ENCODE measurements at regions not wholly inside any gene's neighbourhood (a gene's known extent, or its start where the extent isn't known, plus 50 kb on each side); places are given as distances from the start of the nearest gene placed in this dataset.

DNA sequence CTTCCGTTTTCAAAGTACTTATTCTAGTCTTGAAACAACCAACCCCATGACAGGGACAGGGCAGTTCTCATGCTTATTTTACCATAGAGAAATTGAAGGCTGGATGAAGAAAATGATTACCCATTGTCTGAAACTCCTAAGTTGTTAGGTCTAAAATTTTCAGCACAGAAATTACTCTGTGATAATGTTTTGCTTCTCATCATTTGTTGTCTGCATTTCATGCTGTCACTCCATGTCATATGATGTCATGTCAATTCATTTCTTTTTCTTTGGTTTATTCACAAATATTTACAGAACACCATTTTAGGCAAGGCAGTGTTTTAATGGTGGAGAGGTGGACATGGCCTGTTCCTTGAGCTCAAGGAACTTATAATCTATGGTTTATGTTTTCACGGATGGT is 98.2 kb upstream of the RASGRP1 start:
- no peak overlapping the region for H3K4me3 ChIP-seq (ENCODE audit: low read depth, low read length)
- H3K27me3 ChIP-seq (ENCODE audit: insufficient read depth, low read length): peaks cover 65% of the 10 kb centered on the region
- no peaks in the 10 kb centered on the region for H3K79me2 ChIP-seq (ENCODE audit: control insufficient read depth, insufficient read depth, low read length, unreplicated experiment)
- no peaks in the 10 kb centered on the region for H3K4me1 ChIP-seq (ENCODE audit: control insufficient read depth, insufficient read depth, low read length, unreplicated experiment)
- no peak overlapping the region for H3K27ac ChIP-seq (ENCODE audit: low read depth, low read length)
- no peak overlapping the region for H2AFZ ChIP-seq (ENCODE audit: low read length, unreplicated experiment)
- no peaks in the 10 kb centered on the region for H3K36me3 ChIP-seq (ENCODE audit: insufficient read depth, low read length)

DNA sequence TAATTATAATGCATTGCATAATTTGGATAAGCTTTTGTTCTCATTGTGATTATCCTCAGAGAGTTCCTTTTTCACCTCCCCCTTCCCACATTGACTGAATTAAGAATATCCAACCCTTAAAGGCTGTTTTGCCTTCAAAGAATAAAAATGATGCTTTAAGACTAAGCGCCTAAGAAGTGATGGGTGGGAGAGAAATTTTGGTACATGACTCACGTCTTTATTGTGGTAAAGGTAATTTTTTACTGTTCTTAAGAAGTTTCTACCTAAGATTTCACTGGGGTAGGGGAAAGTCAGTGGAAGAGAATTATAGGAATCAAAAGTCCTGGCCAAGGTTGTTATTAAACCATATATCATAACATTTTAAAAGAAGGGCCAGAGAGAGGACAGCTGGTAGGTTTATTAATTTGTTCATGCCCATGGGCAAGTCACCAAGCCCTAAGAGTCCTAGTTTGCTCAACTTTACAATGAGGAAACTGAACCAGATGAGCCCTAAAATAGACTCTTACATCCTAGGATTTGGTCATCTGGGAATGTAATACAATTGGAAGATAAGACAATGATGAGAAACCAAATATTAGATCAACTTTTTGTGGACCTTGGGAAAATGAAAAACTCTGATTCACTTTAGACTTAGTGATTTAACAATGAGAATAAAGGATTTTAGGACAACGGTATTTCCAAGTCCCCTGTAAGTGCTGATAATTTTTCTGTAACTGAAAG is 101.1 kb upstream of the RASGRP1 start:
- peaks cover 75% of the 10 kb centered on the region for H3K27me3 ChIP-seq (ENCODE audit: insufficient read depth, low read length)
- H3K79me2 ChIP-seq (ENCODE audit: control insufficient read depth, insufficient read depth, low read length, unreplicated experiment): no peaks in the 10 kb centered on the region
- H3K4me1 ChIP-seq (ENCODE audit: control insufficient read depth, insufficient read depth, low read length, unreplicated experiment): no peaks in the 10 kb centered on the region
- H3K27ac ChIP-seq (ENCODE audit: low read depth, low read length): no peak overlapping the region
- H2AFZ ChIP-seq (ENCODE audit: low read length, unreplicated experiment): no peak overlapping the region
- no peaks in the 10 kb centered on the region for H3K36me3 ChIP-seq (ENCODE audit: insufficient read depth, low read length)
- no peak overlapping the region for H3K4me3 ChIP-seq (ENCODE audit: low read depth, low read length)

DNA sequence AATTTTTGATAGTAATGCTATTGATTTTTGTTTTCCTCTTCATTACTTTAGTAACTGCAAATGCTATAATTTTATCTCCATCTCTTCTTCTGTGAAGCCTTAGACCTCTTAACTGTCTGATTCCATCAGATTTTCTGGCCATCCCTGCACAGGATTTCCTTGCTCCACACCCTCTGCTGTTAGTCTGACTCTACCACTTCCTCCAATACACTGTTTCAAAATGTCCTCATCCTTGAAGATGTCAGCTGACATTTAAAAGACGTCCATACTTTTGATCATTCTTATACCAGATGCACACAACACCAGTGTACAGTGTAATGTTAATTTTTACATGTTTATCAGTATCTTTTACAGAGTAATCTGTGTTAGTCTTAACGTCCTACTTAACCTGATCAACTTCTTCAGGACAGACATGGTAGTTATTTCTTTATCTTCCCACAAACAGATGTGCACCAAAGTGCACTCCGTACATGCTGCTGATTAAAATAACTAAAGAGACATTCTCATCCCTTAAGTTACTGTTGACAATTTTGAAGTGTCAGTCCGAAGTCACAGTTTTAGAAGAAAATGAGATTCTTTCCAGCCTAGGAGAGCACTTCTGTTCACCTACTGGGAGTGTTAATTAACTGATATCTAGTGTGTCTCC is 102.4 kb upstream of the RASGRP1 start:
- no peaks in the 10 kb centered on the region for H3K36me3 ChIP-seq (ENCODE audit: insufficient read depth, low read length)
- no peak overlapping the region for H3K4me3 ChIP-seq (ENCODE audit: low read depth, low read length)
- H3K27me3 ChIP-seq (ENCODE audit: insufficient read depth, low read length): peaks cover 75% of the 10 kb centered on the region
- H3K79me2 ChIP-seq (ENCODE audit: control insufficient read depth, insufficient read depth, low read length, unreplicated experiment): no peaks in the 10 kb centered on the region
- no peaks in the 10 kb centered on the region for H3K4me1 ChIP-seq (ENCODE audit: control insufficient read depth, insufficient read depth, low read length, unreplicated experiment)
- H2AFZ ChIP-seq (ENCODE audit: low read length, unreplicated experiment): no peak overlapping the region
- H3K27ac ChIP-seq (ENCODE audit: low read depth, low read length): no peak overlapping the region

DNA sequence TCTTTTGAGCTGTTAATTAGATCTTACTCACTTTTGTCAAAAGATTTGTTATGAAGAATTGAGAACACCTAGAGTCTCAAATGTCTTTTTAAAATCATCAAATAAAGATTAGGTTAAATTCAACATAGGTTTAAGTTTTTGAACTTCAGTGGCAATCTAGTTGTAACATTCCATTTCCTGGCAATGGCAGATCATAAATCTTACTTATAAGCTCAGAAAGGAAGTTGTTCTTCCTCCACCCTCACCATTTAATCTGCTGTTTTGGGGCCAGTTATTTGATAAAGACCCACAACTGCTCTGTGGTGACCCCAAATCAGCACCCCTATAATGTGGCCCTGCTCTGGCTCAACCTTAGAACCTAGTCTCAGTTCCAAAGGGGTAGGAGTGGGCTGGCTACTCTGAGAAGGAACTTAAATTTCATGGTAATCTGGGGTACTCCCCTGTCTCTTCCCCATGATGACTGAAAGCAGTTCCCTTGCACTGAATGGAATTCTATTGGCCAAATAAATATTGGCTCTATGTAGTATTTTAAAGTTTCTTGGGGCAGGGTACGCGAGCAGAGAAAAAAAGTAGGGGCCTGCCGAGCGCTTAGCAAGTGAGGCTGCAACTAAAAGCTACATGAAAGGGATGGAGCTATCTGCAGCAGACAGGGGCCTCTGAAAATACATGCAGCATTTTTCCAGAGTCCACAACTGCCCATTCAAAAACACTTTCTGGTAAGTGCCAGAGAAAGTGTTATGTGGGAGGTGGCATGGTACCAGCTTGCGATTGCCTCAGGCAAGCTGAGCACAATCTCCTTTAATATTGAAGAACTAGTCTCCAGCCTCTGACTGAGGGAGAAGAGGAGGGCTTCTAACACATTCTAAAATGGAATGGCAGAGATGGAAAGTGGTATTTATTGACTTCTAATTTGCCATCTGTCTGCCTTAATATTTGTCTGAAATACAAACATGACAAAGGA is 103.6 kb upstream of the RASGRP1 start:
- Histone ChIP-seq H3K27ac (ENCODE audit: low read depth, low read length) (no peak overlapping the region), H3K4me1 (ENCODE audit: control insufficient read depth, insufficient read depth, low read length, unreplicated experiment) (no peaks in the 10 kb centered on the region), H3K27me3 (ENCODE audit: insufficient read depth, low read length) (peaks cover 66% of the 10 kb centered on the region), H3K36me3 (ENCODE audit: insufficient read depth, low read length) (no peaks in the 10 kb centered on the region), H2AFZ (ENCODE audit: low read length, unreplicated experiment) (no peak overlapping the region), H3K4me3 (ENCODE audit: low read depth, low read length) (no peak overlapping the region), H3K79me2 (ENCODE audit: control insufficient read depth, insufficient read depth, low read length, unreplicated experiment) (no peaks in the 10 kb centered on the region)

DNA sequence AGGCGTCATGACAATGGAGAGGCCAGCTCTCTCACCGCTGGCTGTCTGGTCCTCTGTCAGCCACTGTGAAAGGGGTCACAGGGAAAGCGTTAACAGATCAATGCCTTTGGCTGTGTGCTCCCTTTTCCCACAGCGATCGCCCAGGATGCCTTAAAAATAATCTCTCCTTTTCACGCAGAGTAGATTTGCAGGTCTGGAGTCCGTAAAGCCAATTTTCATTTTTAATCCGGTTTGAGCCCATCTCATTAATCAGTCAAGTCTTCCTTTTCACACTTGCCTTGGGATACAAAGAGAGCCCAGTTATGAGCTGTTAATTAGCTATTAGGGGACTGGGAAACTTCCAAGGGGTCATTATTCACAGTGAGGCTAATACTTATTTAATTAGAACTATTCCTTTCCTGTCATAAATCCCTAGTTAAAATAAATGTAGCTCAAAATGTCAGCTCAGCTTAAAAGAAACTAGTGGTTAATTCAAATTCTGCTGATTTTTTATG is 104.3 kb upstream of the RASGRP1 start:
- Histone ChIP-seq H3K79me2 (ENCODE audit: control insufficient read depth, insufficient read depth, low read length, unreplicated experiment) (no peaks in the 10 kb centered on the region), H3K4me1 (ENCODE audit: control insufficient read depth, insufficient read depth, low read length, unreplicated experiment) (no peaks in the 10 kb centered on the region), H2AFZ (ENCODE audit: low read length, unreplicated experiment) (no peak overlapping the region), H3K4me3 (ENCODE audit: low read depth, low read length) (no peak overlapping the region), H3K27ac (ENCODE audit: low read depth, low read length) (no peak overlapping the region), H3K27me3 (ENCODE audit: insufficient read depth, low read length) (peaks cover 64% of the 10 kb centered on the region), H3K36me3 (ENCODE audit: insufficient read depth, low read length) (no peaks in the 10 kb centered on the region)

DNA sequence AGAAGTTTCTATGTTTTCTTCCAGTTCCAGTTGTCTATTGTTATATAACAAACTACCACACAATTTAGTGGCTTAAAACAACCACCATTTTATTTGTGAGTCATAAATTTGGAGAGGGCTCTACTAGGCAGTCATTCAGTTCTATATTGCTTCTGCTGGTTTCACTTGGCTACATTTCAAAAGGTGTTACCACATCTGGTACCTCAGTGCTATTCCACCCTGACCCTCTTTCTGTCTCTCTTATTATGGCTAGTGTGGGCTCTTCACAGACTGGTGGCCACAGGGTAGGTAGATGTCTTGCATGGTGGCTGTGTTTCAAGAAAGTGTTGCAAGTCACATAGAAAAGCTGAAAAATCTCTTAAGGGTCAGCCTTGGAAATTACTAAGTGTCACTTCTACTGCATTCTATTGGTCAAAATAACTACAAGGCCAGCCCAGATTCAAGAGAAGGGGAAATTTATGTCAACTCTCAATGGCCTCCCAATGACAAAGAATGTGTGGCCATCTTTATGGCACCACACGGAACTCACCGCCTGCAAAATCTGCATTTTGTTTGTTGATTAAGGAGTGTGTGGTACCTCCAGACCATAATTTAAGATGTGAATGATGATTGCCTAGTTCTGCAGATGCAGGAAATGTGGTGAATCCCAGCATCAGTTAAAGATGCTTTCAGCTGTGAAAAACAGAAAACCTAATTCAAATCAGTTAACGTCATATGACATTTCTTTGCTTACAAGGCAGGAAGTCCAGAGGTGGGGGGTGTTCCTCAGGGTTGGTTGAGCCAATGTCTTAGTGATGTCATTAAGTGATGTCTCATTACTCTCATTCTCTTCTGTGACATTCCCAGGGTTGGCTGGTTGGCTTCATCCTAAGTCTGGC is 105.8 kb upstream of the RASGRP1 start:
- Histone ChIP-seq H3K36me3 (ENCODE audit: insufficient read depth, low read length) (no peaks in the 10 kb centered on the region), H3K4me1 (ENCODE audit: control insufficient read depth, insufficient read depth, low read length, unreplicated experiment) (no peaks in the 10 kb centered on the region), H2AFZ (ENCODE audit: low read length, unreplicated experiment) (no peak overlapping the region), H3K4me3 (ENCODE audit: low read depth, low read length) (no peak overlapping the region), H3K27ac (ENCODE audit: low read depth, low read length) (no peak overlapping the region), H3K27me3 (ENCODE audit: insufficient read depth, low read length) (peaks cover 50% of the 10 kb centered on the region), H3K79me2 (ENCODE audit: control insufficient read depth, insufficient read depth, low read length, unreplicated experiment) (no peaks in the 10 kb centered on the region)

DNA sequence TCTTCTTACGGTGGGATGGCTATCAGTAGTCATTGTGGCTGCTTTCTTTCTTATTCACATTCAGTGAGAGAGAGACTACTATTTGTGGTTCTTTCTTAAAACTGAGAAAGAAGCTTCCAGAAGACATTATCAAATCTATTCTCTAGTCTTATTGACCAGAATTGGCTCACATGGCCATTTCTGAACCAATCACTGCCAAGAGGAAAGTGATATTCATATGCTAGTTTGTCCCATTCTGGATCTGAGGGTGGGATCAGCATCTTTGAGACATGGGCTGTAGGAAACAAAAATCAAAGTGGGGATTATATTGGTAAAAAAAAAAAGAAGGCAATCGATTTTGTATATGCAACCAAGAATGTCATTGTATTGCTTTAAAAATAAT is 106.4 kb upstream of the RASGRP1 start:
- Histone ChIP-seq H3K27ac (ENCODE audit: low read depth, low read length) (no peak overlapping the region), H3K27me3 (ENCODE audit: insufficient read depth, low read length) (peaks cover 44% of the 10 kb centered on the region), H2AFZ (ENCODE audit: low read length, unreplicated experiment) (no peak overlapping the region), H3K4me1 (ENCODE audit: control insufficient read depth, insufficient read depth, low read length, unreplicated experiment) (no peaks in the 10 kb centered on the region), H3K36me3 (ENCODE audit: insufficient read depth, low read length) (no peaks in the 10 kb centered on the region), H3K79me2 (ENCODE audit: control insufficient read depth, insufficient read depth, low read length, unreplicated experiment) (no peaks in the 10 kb centered on the region), H3K4me3 (ENCODE audit: low read depth, low read length) (no peak overlapping the region)

DNA sequence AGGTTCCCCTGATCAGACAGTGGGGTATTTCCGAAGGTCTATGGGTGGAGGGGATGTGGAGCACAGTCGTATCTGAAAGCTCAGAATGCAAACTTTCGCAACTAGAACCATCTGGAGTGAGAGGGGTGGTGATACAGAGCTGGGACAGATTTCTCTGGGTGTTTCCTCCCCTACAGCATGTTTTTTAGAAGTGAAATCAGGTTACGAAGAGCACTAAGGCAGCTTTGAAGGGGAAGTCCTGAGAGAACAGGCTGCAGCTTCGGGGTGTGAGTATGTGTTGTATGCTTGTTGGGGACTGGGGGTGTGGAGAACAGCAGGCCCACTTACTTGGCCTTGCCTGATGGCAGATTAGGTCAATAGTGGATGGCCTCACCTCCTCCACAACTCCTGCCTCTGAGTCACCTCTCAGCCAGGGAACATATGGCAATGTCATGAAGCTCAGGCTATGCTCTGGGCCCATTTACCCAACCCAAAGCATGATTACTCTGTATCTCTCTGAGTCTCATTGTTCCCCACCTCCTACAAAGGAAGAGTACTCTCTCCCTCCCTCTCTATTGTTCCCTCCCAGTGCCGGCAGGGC is 107.2 kb upstream of the RASGRP1 start:
- Histone ChIP-seq H3K36me3 (ENCODE audit: insufficient read depth, low read length) (no peaks in the 10 kb centered on the region), H3K27ac (ENCODE audit: low read depth, low read length) (no peak overlapping the region), H3K4me1 (ENCODE audit: control insufficient read depth, insufficient read depth, low read length, unreplicated experiment) (no peaks in the 10 kb centered on the region), H3K4me3 (ENCODE audit: low read depth, low read length) (no peak overlapping the region), H2AFZ (ENCODE audit: low read length, unreplicated experiment) (no peak overlapping the region), H3K79me2 (ENCODE audit: control insufficient read depth, insufficient read depth, low read length, unreplicated experiment) (no peaks in the 10 kb centered on the region), H3K27me3 (ENCODE audit: insufficient read depth, low read length) (peaks cover 39% of the 10 kb centered on the region)

DNA sequence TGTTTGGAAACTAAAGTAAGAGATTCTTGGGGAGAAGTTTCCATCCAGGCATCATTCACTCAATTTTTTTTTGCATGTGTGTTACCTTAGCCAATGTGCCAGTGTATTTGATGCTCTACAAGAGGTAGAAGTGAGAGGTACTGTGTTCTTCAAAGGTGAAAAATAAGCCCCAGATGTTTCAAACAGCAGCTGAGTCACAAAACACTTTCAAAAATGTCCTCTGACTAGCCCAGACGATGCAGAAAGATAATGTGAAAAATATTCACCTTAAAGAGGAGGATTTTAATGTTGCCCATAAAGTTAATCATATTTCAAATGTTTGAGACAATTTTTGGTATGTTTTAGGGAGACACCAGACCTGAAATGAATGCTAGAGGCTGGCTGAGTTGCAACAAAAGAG is 107.7 kb upstream of the RASGRP1 start:
- H3K36me3 ChIP-seq (ENCODE audit: insufficient read depth, low read length): no peaks in the 10 kb centered on the region
- H3K4me3 ChIP-seq (ENCODE audit: low read depth, low read length): no peak overlapping the region
- H2AFZ ChIP-seq (ENCODE audit: low read length, unreplicated experiment): no peak overlapping the region
- H3K79me2 ChIP-seq (ENCODE audit: control insufficient read depth, insufficient read depth, low read length, unreplicated experiment): no peaks in the 10 kb centered on the region
- peaks cover 35% of the 10 kb centered on the region for H3K27me3 ChIP-seq (ENCODE audit: insufficient read depth, low read length)
- H3K4me1 ChIP-seq (ENCODE audit: control insufficient read depth, insufficient read depth, low read length, unreplicated experiment): no peaks in the 10 kb centered on the region
- no peak overlapping the region for H3K27ac ChIP-seq (ENCODE audit: low read depth, low read length)

Measured in ACC112 (cell line).